H1 (cell line): ENCODE measurements at regions not wholly inside any gene's neighbourhood (a gene's known extent, or its start where the extent isn't known, plus 50 kb on each side); places are given as distances from the start of the nearest gene placed in this dataset.

ENCODE experiments used
- CTCF ChIA-PET: fragments of 300-600 bp; sonication (Branson Sonifier 250); formaldehyde crosslinking; loops from one replicate; lab custom pipeline; 2021; ENCODE audit not compliant: partially characterized antibody; lab: Charles Lee
- POLR2A ChIA-PET: fragments of 300-600 bp; sonication (Branson Sonifier 250); formaldehyde crosslinking; loops from one replicate; lab custom pipeline; 2021; ENCODE audit warnings: inconsistent platforms; ENCODE audit not compliant: partially characterized antibody; lab: Charles Lee
- DNase-seq, 2 experiments: peaks; one replicate each; pipeline versions ENCODE4 v3.0.0 to v3.0.0-alpha.2; 2010 to 2022; ENCODE audit warnings: low spot score in 2 of 2, low read depth in 1 of 2, mixed read lengths in 1 of 2
- FAIRE-seq: peaks from 2 replicates; lab custom pipeline; 2011; peaks lifted over from hg19 to GRCh38; lab: Jason Lieb, UNC
- H2AFZ ChIP-seq: 2 replicates; pipeline ENCODE4 v1.8.1; 2012; ENCODE audit warnings: low read length, inconsistent platforms
- H2AK5ac ChIP-seq: 2 replicates; pipeline ENCODE4 v1.6.1; 2013; ENCODE audit warnings: low read depth, low read length
- H2BK120ac ChIP-seq: replicated peaks from 2 replicates; pipeline ENCODE3; 2013; ENCODE audit warnings: low read depth, low read length, inconsistent platforms
- H2BK12ac ChIP-seq: 2 replicates; pipeline ENCODE4 v1.6.1; 2013; ENCODE audit warnings: low read depth, low read length
- H2BK15ac ChIP-seq: 2 replicates; pipeline ENCODE4 v1.6.1; 2013; ENCODE audit warnings: low read length
- H2BK20ac ChIP-seq: 2 replicates; pipeline ENCODE4 v1.6.1; 2013; ENCODE audit warnings: low read length
- H2BK5ac ChIP-seq: 2 replicates; pipeline ENCODE4 v1.6.1; 2013; ENCODE audit warnings: low read depth, low read length
- H3K14ac ChIP-seq: 2 replicates; pipeline ENCODE4 v1.6.1; 2013; ENCODE audit warnings: inconsistent platforms; ENCODE audit not compliant: insufficient read length
- H3K18ac ChIP-seq: 2 replicates; pipeline ENCODE4 v1.6.1; 2013; ENCODE audit warnings: low read length; ENCODE audit errors: extremely low read depth
- H3K23ac ChIP-seq: 2 replicates; pipeline ENCODE4 v1.6.1; 2013; ENCODE audit warnings: inconsistent platforms; ENCODE audit not compliant: insufficient read length
- H3K23me2 ChIP-seq: 2 replicates; pipeline ENCODE4 v1.6.1; 2013; ENCODE audit warnings: low read depth, low read length
- H3K27ac ChIP-seq: 2 replicates; pipeline ENCODE4 v1.6.1; 2011; ENCODE audit warnings: low read depth, low read length, inconsistent platforms
- H3K27me3 ChIP-seq, 4 experiments: replicated peaks in 1 of 4; 1 replicate in 1 of 4; 2 replicates in 3 of 4; pipeline versions ENCODE4 v1.6.1 to v1.8.1; 2011 to 2013; ENCODE audit warnings: low read length in 3 of 4, mild to moderate bottlenecking in 3 of 4, inconsistent platforms in 2 of 4, mixed read lengths in 2 of 4, moderate library complexity in 1 of 4; ENCODE audit not compliant: control insufficient read depth in 3 of 4, insufficient read depth in 3 of 4; ENCODE audit errors: extremely low read depth in 1 of 4
- H3K36me3 ChIP-seq, 4 experiments: 2 replicates each; pipeline versions ENCODE4 v1.6.1 to v1.8.1; 2011 to 2013; ENCODE audit warnings: mild to moderate bottlenecking in 4 of 4, low read length in 3 of 4, moderate library complexity in 2 of 4, control low read depth in 1 of 4, inconsistent platforms in 1 of 4; ENCODE audit not compliant: insufficient read depth in 4 of 4, control insufficient read depth in 2 of 4
- H3K4ac ChIP-seq: replicated peaks from 2 replicates; pipeline ENCODE3; 2013; ENCODE audit warnings: low read length, low read depth, mixed read lengths, inconsistent platforms; ENCODE audit not compliant: insufficient read length
- H3K4me1 ChIP-seq, 4 experiments: replicated peaks in 1 of 4; 1 replicate in 1 of 4; 2 replicates in 3 of 4; pipeline versions ENCODE4 v1.6.1 to v1.8.1; 2011 to 2013; ENCODE audit warnings: low read length in 3 of 4, inconsistent platforms in 2 of 4, mixed read lengths in 1 of 4; ENCODE audit not compliant: insufficient read depth in 4 of 4, control insufficient read depth in 3 of 4
- H3K4me2 ChIP-seq, 2 experiments: 2 replicates each; pipeline versions ENCODE4 v1.6.1 to v1.8.1; 2011 to 2013; ENCODE audit warnings: low read depth in 2 of 2, low read length in 2 of 2, control low read depth in 1 of 2, inconsistent platforms in 1 of 2, mild to moderate bottlenecking in 1 of 2; ENCODE audit not compliant: insufficient read depth in 1 of 2
- H3K4me3 ChIP-seq, 4 experiments: fragments of 200-600, 300-600 bp in 1 of 4; sonication (generic), shearing (Covaris generic), sonication (Bioruptor Twin) in 1 of 4; 2 replicates each; pipeline versions ENCODE4 v1.5.1 to v1.8.1; 2011 to 2016; ENCODE audit warnings: low read length in 4 of 4, low read depth in 3 of 4, control low read depth in 2 of 4, inconsistent platforms in 2 of 4, mild to moderate bottlenecking in 2 of 4, mixed read lengths in 1 of 4, moderate library complexity in 1 of 4; ENCODE audit not compliant: insufficient read depth in 2 of 4; ENCODE audit errors: extremely low read depth in 1 of 4
- H3K56ac ChIP-seq: replicated peaks from 2 replicates; pipeline ENCODE3; 2013; ENCODE audit warnings: low read depth, mild to moderate bottlenecking, mixed read lengths, low read length, inconsistent platforms; ENCODE audit not compliant: insufficient read length
- H3K79me1 ChIP-seq: 2 replicates; pipeline ENCODE4 v1.6.1; 2013; ENCODE audit warnings: low read depth, low read length, control low read depth
- H3K79me2 ChIP-seq, 2 experiments: 2 replicates each; pipeline versions ENCODE4 v1.6.1 to v1.8.1; 2012 to 2013; ENCODE audit warnings: low read length in 2 of 2, mild to moderate bottlenecking in 2 of 2, inconsistent platforms in 1 of 2; ENCODE audit not compliant: insufficient read depth in 2 of 2, control insufficient read depth in 1 of 2
- H3K9ac ChIP-seq, 4 experiments: replicated peaks in 1 of 4; 1 replicate in 1 of 4; 2 replicates in 3 of 4; pipeline versions ENCODE4 v1.6.1 to v1.8.1; 2011 to 2013; ENCODE audit warnings: low read depth in 3 of 4, low read length in 3 of 4, control low read depth in 2 of 4, mild to moderate bottlenecking in 2 of 4, moderate library complexity in 2 of 4, inconsistent platforms in 1 of 4; ENCODE audit errors: extremely low read depth in 1 of 4
- H3K9me3 ChIP-seq, 2 experiments: 2 replicates each; pipeline versions ENCODE4 v1.6.1 to v1.8.1; 2012 to 2013; ENCODE audit warnings: mild to moderate bottlenecking in 2 of 2, moderate library complexity in 2 of 2, control low read depth in 1 of 2, inconsistent platforms in 1 of 2, low read depth in 1 of 2, low read length in 1 of 2, mixed read lengths in 1 of 2; ENCODE audit not compliant: insufficient read depth in 2 of 2
- H4K20me1 ChIP-seq, 2 experiments: replicated peaks in 1 of 2; 2 replicates each; pipeline versions ENCODE3 to v1.8.1; 2011 to 2013; ENCODE audit warnings: inconsistent platforms in 2 of 2, low read length in 2 of 2, mild to moderate bottlenecking in 1 of 2; ENCODE audit not compliant: insufficient read depth in 2 of 2, control insufficient read depth in 1 of 2
- H4K5ac ChIP-seq: 2 replicates; pipeline ENCODE4 v1.6.1; 2013; ENCODE audit warnings: low read length, low read depth, mixed read lengths, inconsistent platforms; ENCODE audit not compliant: insufficient read length
- H4K8ac ChIP-seq: 2 replicates; pipeline ENCODE4 v1.8.0; 2013; ENCODE audit warnings: mild to moderate bottlenecking, moderate library complexity, low read length, inconsistent platforms; ENCODE audit not compliant: insufficient read depth; ENCODE audit errors: extremely low read depth
- H4K91ac ChIP-seq: replicated peaks from 2 replicates; pipeline ENCODE3; 2013; ENCODE audit warnings: low read length, mixed read lengths, inconsistent platforms; ENCODE audit not compliant: insufficient read length
- CHD1 ChIP-seq: IDR thresholded peaks from 2 replicates; pipeline ENCODE4 v1.6.1; 2012; ENCODE audit warnings: low read depth, low read length, improper control_type of control experiment
- RXRA ChIP-seq: IDR thresholded peaks from 2 replicates; pipeline ENCODE4 v1.6.1; 2011; ENCODE audit warnings: low read depth, mild to moderate bottlenecking, low read length, moderate library complexity; ENCODE audit not compliant: insufficient read depth
- SP1 ChIP-seq: IDR thresholded peaks from 2 replicates; pipeline ENCODE4 v1.6.1; 2011; ENCODE audit warnings: low read depth, low read length
- WGBS, 2 experiments: shearing (Covaris generic) in 1 of 2; methylation state at CpG; one replicate each; pipeline versions ENCODE4 v1.1.6 to v1.1.7; 2013 to 2015; ENCODE audit warnings: low lambda C conversion rate in 2 of 2, mixed read lengths in 2 of 2, inconsistent platforms in 1 of 2, low coverage in 1 of 2, missing lambda C conversion rate in 1 of 2; ENCODE audit not compliant: insufficient replicate concordance in 2 of 2, insufficient coverage in 1 of 2, insufficient read length in 1 of 2; ENCODE audit errors: extremely low coverage in 1 of 2, missing lambda C conversion rate in 1 of 2; 5-methylcytosine and 5-hydroxymethylcytosine counted together

DNA sequence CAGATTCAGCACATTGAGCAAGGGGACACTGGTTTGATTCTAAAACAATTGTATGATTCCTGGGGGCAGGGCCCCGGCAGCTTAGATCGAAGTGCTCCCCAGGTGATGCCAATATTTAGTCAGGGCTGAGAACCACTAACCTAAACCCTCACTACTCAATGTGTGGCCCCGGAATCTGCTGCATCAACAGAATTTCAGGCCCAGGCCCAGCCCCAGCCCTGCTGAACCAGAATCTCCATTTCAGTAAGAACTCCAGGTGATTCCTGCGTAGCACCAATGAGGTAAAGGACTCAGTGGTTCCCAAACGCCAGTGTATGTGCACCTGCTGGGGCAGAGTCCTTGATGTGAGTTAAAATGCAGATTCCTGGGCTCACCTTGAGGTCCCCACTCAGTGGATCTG, 152.8 kb upstream of the KCNG1 start:
- DNase-seq = no peak
- no peak overlapping the region for H2BK20ac ChIP-seq
- H3K79me2 ChIP-seq = no peaks in the 10 kb centered on the region
- no peak overlapping the region for H3K14ac ChIP-seq
- H3K27ac ChIP-seq = no peak overlapping the region
- H3K9ac ChIP-seq = no peak overlapping the region
- no peak overlapping the region for H3K23ac ChIP-seq
- H4K8ac ChIP-seq = no peak overlapping the region
- H3K4me1 ChIP-seq = no peaks in the 10 kb centered on the region
- H3K9me3 ChIP-seq = no peaks in the 10 kb centered on the region; a peak in 1 of 4 replicates
- H3K4ac ChIP-seq = no peak overlapping the region
- no peak overlapping the region for H2BK15ac ChIP-seq
- no peak overlapping the region for H2AK5ac ChIP-seq
- FAIRE-seq = no peak
- no peak for TF ChIP-seq RXRA
- TF ChIP-seq CHD1 = no peak
- TF ChIP-seq SP1 = no peak
- no peak overlapping the region for H2BK5ac ChIP-seq
- H2AFZ ChIP-seq = no peak overlapping the region
- ChIA-PET CTCF (interaction anchor here (1.0 to 2.2 kb wide), 6 partner anchors 8 to 160 kb away, joined by 3 to 5 read pairs (median 4); no protein-coding TSS in a partner anchor), POLR2A (no interaction called here)
- no peak overlapping the region for H3K56ac ChIP-seq
- H3K27me3 ChIP-seq = no peaks in the 10 kb centered on the region
- H3K79me1 ChIP-seq = no peaks in the 10 kb centered on the region
- H3K4me2 ChIP-seq = no peak overlapping the region
- no peaks in the 10 kb centered on the region for H3K23me2 ChIP-seq
- H2BK12ac ChIP-seq = no peak overlapping the region
- no peak overlapping the region for H3K18ac ChIP-seq
- whole genome bisulfite sequencing, 2 experiments = 80% methylated on average over 5 of the region's 5 CpGs; no CpG with 5 or more reads in 1 of the 2 experiments
- no peak overlapping the region for H4K91ac ChIP-seq
- no peaks in the 10 kb centered on the region for H3K36me3 ChIP-seq
- no peak overlapping the region for H4K5ac ChIP-seq
- H2BK120ac ChIP-seq = no peak overlapping the region
- no peak overlapping the region for H3K4me3 ChIP-seq
- no peaks in the 10 kb centered on the region for H4K20me1 ChIP-seq
